GM18505 (cell line): ENCODE measurements at regions not wholly inside any gene's neighbourhood (a gene's known extent, or its start where the extent isn't known, plus 50 kb on each side); places are given as distances from the start of the nearest gene placed in this dataset.

Source experiments
- ATAC-seq: cut with Tn5 transposase; IDR thresholded peaks from one replicate; pipeline ENCODE4 v1.9.1; 2021; ENCODE audit not compliant: unreplicated experiment
- POLR2A ChIP-seq: IDR thresholded peaks from 4 replicates; pipeline ENCODE4 v1.6.1; 2011; ENCODE audit warnings: borderline replicate concordance; ENCODE audit not compliant: insufficient read depth, insufficient read length; ENCODE audit errors: extremely low read depth

- ATAC-seq, result no peak
- TF ChIP-seq POLR2A, result no peak
Observed at GRCh38 chr2:104493698-104494097, 360.2 kb upstream of the POU3F3 start.

GRCh38 chr2:104501342-104501741, 352.6 kb upstream of the POU3F3 start:
- no peak for TF ChIP-seq POLR2A
- no peak for ATAC-seq

GRCh38 chr2:104501929-104502328, 352.0 kb upstream of the POU3F3 start:
- no peak for TF ChIP-seq POLR2A
- ATAC-seq, result no peak

- ATAC-seq, result no peak
- no peak for TF ChIP-seq POLR2A
Observed at GRCh38 chr2:104502901-104503300, 351.0 kb upstream of the POU3F3 start.

GRCh38 chr2:104504331-104505073, 349.4 kb upstream of the POU3F3 start:
- no peak for ATAC-seq
- TF ChIP-seq POLR2A, result no peak

GRCh38 chr2:104518256-104518655, 335.7 kb upstream of the POU3F3 start:
- no peak for ATAC-seq
- no peak for TF ChIP-seq POLR2A

- ATAC-seq, result no peak
Observed at GRCh38 chr2:104521247-104521646, 332.7 kb upstream of the POU3F3 start.

GRCh38 chr2:104523921-104524320, 330.0 kb upstream of the POU3F3 start:
- ATAC-seq, result no peak
- no peak for TF ChIP-seq POLR2A

More at GRCh38 chr2:104521247-104521646, 332.7 kb upstream of the POU3F3 start:
- TF ChIP-seq POLR2A, result no peak

GRCh38 chr2:104528101-104528500, 325.8 kb upstream of the POU3F3 start:
- TF ChIP-seq POLR2A, result no peak
- ATAC-seq, result no peak

GRCh38 chr2:104531122-104531521, 322.8 kb upstream of the POU3F3 start:
- no peak for TF ChIP-seq POLR2A
- no peak for ATAC-seq

- ATAC-seq, result no peak
- TF ChIP-seq POLR2A, result no peak
Observed at GRCh38 chr2:104537116-104537515, 316.8 kb upstream of the POU3F3 start.

- no peak for TF ChIP-seq POLR2A
- ATAC-seq, result no peak
Observed at GRCh38 chr2:104538077-104538476, 315.8 kb upstream of the POU3F3 start.

- peak; percentile 48 for ATAC-seq
- TF ChIP-seq POLR2A, result no peak
Observed at GRCh38 chr2:104539649-104540048, 314.3 kb upstream of the POU3F3 start.

- no peak for ATAC-seq
- no peak for TF ChIP-seq POLR2A
Observed at GRCh38 chr2:104545055-104545454, 308.9 kb upstream of the POU3F3 start.
